H1 (cell line): ENCODE measurements at regions not wholly inside any gene's neighbourhood (a gene's known extent, or its start where the extent isn't known, plus 50 kb on each side); places are given as distances from the start of the nearest gene placed in this dataset.

Experiments
- CTCF ChIA-PET: fragments of 300-600 bp; sonication (Branson Sonifier 250); formaldehyde crosslinking; loops from one replicate; lab custom pipeline; 2021; ENCODE audit not compliant: partially characterized antibody; lab: Charles Lee
- POLR2A ChIA-PET: fragments of 300-600 bp; sonication (Branson Sonifier 250); formaldehyde crosslinking; loops from one replicate; lab custom pipeline; 2021; ENCODE audit warnings: inconsistent platforms; ENCODE audit not compliant: partially characterized antibody; lab: Charles Lee
- DNase-seq, 2 experiments: peaks; one replicate each; pipeline versions ENCODE4 v3.0.0 to v3.0.0-alpha.2; 2010 to 2022; ENCODE audit warnings: low spot score in 2 of 2, low read depth in 1 of 2, mixed read lengths in 1 of 2
- FAIRE-seq: peaks from 2 replicates; lab custom pipeline; 2011; peaks lifted over from hg19 to GRCh38; lab: Jason Lieb, UNC
- H2AFZ ChIP-seq: 2 replicates; pipeline ENCODE4 v1.8.1; 2012; ENCODE audit warnings: low read length, inconsistent platforms
- H2AK5ac ChIP-seq: 2 replicates; pipeline ENCODE4 v1.6.1; 2013; ENCODE audit warnings: low read depth, low read length
- H2BK120ac ChIP-seq: replicated peaks from 2 replicates; pipeline ENCODE3; 2013; ENCODE audit warnings: low read depth, low read length, inconsistent platforms
- H2BK12ac ChIP-seq: 2 replicates; pipeline ENCODE4 v1.6.1; 2013; ENCODE audit warnings: low read depth, low read length
- H2BK15ac ChIP-seq: 2 replicates; pipeline ENCODE4 v1.6.1; 2013; ENCODE audit warnings: low read length
- H2BK20ac ChIP-seq: 2 replicates; pipeline ENCODE4 v1.6.1; 2013; ENCODE audit warnings: low read length
- H2BK5ac ChIP-seq: 2 replicates; pipeline ENCODE4 v1.6.1; 2013; ENCODE audit warnings: low read depth, low read length
- H3K14ac ChIP-seq: 2 replicates; pipeline ENCODE4 v1.6.1; 2013; ENCODE audit warnings: inconsistent platforms; ENCODE audit not compliant: insufficient read length
- H3K18ac ChIP-seq: 2 replicates; pipeline ENCODE4 v1.6.1; 2013; ENCODE audit warnings: low read length; ENCODE audit errors: extremely low read depth
- H3K23ac ChIP-seq: 2 replicates; pipeline ENCODE4 v1.6.1; 2013; ENCODE audit warnings: inconsistent platforms; ENCODE audit not compliant: insufficient read length
- H3K23me2 ChIP-seq: 2 replicates; pipeline ENCODE4 v1.6.1; 2013; ENCODE audit warnings: low read depth, low read length
- H3K27ac ChIP-seq: 2 replicates; pipeline ENCODE4 v1.6.1; 2011; ENCODE audit warnings: low read depth, low read length, inconsistent platforms
- H3K27me3 ChIP-seq, 4 experiments: replicated peaks in 1 of 4; 1 replicate in 1 of 4; 2 replicates in 3 of 4; pipeline versions ENCODE4 v1.6.1 to v1.8.1; 2011 to 2013; ENCODE audit warnings: low read length in 3 of 4, mild to moderate bottlenecking in 3 of 4, inconsistent platforms in 2 of 4, mixed read lengths in 2 of 4, moderate library complexity in 1 of 4; ENCODE audit not compliant: control insufficient read depth in 3 of 4, insufficient read depth in 3 of 4; ENCODE audit errors: extremely low read depth in 1 of 4
- H3K36me3 ChIP-seq, 4 experiments: 2 replicates each; pipeline versions ENCODE4 v1.6.1 to v1.8.1; 2011 to 2013; ENCODE audit warnings: mild to moderate bottlenecking in 4 of 4, low read length in 3 of 4, moderate library complexity in 2 of 4, control low read depth in 1 of 4, inconsistent platforms in 1 of 4; ENCODE audit not compliant: insufficient read depth in 4 of 4, control insufficient read depth in 2 of 4
- H3K4ac ChIP-seq: replicated peaks from 2 replicates; pipeline ENCODE3; 2013; ENCODE audit warnings: low read length, low read depth, mixed read lengths, inconsistent platforms; ENCODE audit not compliant: insufficient read length
- H3K4me1 ChIP-seq, 4 experiments: replicated peaks in 1 of 4; 1 replicate in 1 of 4; 2 replicates in 3 of 4; pipeline versions ENCODE4 v1.6.1 to v1.8.1; 2011 to 2013; ENCODE audit warnings: low read length in 3 of 4, inconsistent platforms in 2 of 4, mixed read lengths in 1 of 4; ENCODE audit not compliant: insufficient read depth in 4 of 4, control insufficient read depth in 3 of 4
- H3K4me2 ChIP-seq, 2 experiments: 2 replicates each; pipeline versions ENCODE4 v1.6.1 to v1.8.1; 2011 to 2013; ENCODE audit warnings: low read depth in 2 of 2, low read length in 2 of 2, control low read depth in 1 of 2, inconsistent platforms in 1 of 2, mild to moderate bottlenecking in 1 of 2; ENCODE audit not compliant: insufficient read depth in 1 of 2
- H3K4me3 ChIP-seq, 4 experiments: fragments of 200-600, 300-600 bp in 1 of 4; sonication (generic), shearing (Covaris generic), sonication (Bioruptor Twin) in 1 of 4; 2 replicates each; pipeline versions ENCODE4 v1.5.1 to v1.8.1; 2011 to 2016; ENCODE audit warnings: low read length in 4 of 4, low read depth in 3 of 4, control low read depth in 2 of 4, inconsistent platforms in 2 of 4, mild to moderate bottlenecking in 2 of 4, mixed read lengths in 1 of 4, moderate library complexity in 1 of 4; ENCODE audit not compliant: insufficient read depth in 2 of 4; ENCODE audit errors: extremely low read depth in 1 of 4
- H3K56ac ChIP-seq: replicated peaks from 2 replicates; pipeline ENCODE3; 2013; ENCODE audit warnings: low read depth, mild to moderate bottlenecking, mixed read lengths, low read length, inconsistent platforms; ENCODE audit not compliant: insufficient read length
- H3K79me1 ChIP-seq: 2 replicates; pipeline ENCODE4 v1.6.1; 2013; ENCODE audit warnings: low read depth, low read length, control low read depth
- H3K79me2 ChIP-seq, 2 experiments: 2 replicates each; pipeline versions ENCODE4 v1.6.1 to v1.8.1; 2012 to 2013; ENCODE audit warnings: low read length in 2 of 2, mild to moderate bottlenecking in 2 of 2, inconsistent platforms in 1 of 2; ENCODE audit not compliant: insufficient read depth in 2 of 2, control insufficient read depth in 1 of 2
- H3K9ac ChIP-seq, 4 experiments: replicated peaks in 1 of 4; 1 replicate in 1 of 4; 2 replicates in 3 of 4; pipeline versions ENCODE4 v1.6.1 to v1.8.1; 2011 to 2013; ENCODE audit warnings: low read depth in 3 of 4, low read length in 3 of 4, control low read depth in 2 of 4, mild to moderate bottlenecking in 2 of 4, moderate library complexity in 2 of 4, inconsistent platforms in 1 of 4; ENCODE audit errors: extremely low read depth in 1 of 4
- H3K9me3 ChIP-seq, 2 experiments: 2 replicates each; pipeline versions ENCODE4 v1.6.1 to v1.8.1; 2012 to 2013; ENCODE audit warnings: mild to moderate bottlenecking in 2 of 2, moderate library complexity in 2 of 2, control low read depth in 1 of 2, inconsistent platforms in 1 of 2, low read depth in 1 of 2, low read length in 1 of 2, mixed read lengths in 1 of 2; ENCODE audit not compliant: insufficient read depth in 2 of 2
- H4K20me1 ChIP-seq, 2 experiments: replicated peaks in 1 of 2; 2 replicates each; pipeline versions ENCODE3 to v1.8.1; 2011 to 2013; ENCODE audit warnings: inconsistent platforms in 2 of 2, low read length in 2 of 2, mild to moderate bottlenecking in 1 of 2; ENCODE audit not compliant: insufficient read depth in 2 of 2, control insufficient read depth in 1 of 2
- H4K5ac ChIP-seq: 2 replicates; pipeline ENCODE4 v1.6.1; 2013; ENCODE audit warnings: low read length, low read depth, mixed read lengths, inconsistent platforms; ENCODE audit not compliant: insufficient read length
- H4K8ac ChIP-seq: 2 replicates; pipeline ENCODE4 v1.8.0; 2013; ENCODE audit warnings: mild to moderate bottlenecking, moderate library complexity, low read length, inconsistent platforms; ENCODE audit not compliant: insufficient read depth; ENCODE audit errors: extremely low read depth
- H4K91ac ChIP-seq: replicated peaks from 2 replicates; pipeline ENCODE3; 2013; ENCODE audit warnings: low read length, mixed read lengths, inconsistent platforms; ENCODE audit not compliant: insufficient read length
- EP300 ChIP-seq, 2 experiments: IDR thresholded peaks; 1 replicate in 1 of 2; 2 replicates in 1 of 2; pipeline ENCODE4 v1.6.1; 2011 to 2012; ENCODE audit warnings: low read depth in 2 of 2, low read length in 2 of 2, mild to moderate bottlenecking in 2 of 2, borderline replicate concordance in 1 of 2, inconsistent platforms in 1 of 2, moderate library complexity in 1 of 2
- EZH2 ChIP-seq: fragments of 200-600 bp; sonication (generic); IDR thresholded peaks from 2 replicates; pipeline ENCODE4 v1.7.1; 2012; ENCODE audit warnings: low read depth, mild to moderate bottlenecking, moderate library complexity, low read length, inconsistent platforms; ENCODE audit not compliant: severe bottlenecking
- WGBS, 2 experiments: shearing (Covaris generic) in 1 of 2; methylation state at CpG; one replicate each; pipeline versions ENCODE4 v1.1.6 to v1.1.7; 2013 to 2015; ENCODE audit warnings: low lambda C conversion rate in 2 of 2, mixed read lengths in 2 of 2, inconsistent platforms in 1 of 2, low coverage in 1 of 2, missing lambda C conversion rate in 1 of 2; ENCODE audit not compliant: insufficient replicate concordance in 2 of 2, insufficient coverage in 1 of 2, insufficient read length in 1 of 2; ENCODE audit errors: extremely low coverage in 1 of 2, missing lambda C conversion rate in 1 of 2; 5-methylcytosine and 5-hydroxymethylcytosine counted together
- TF ChIP-seq, protein P1 (sequence below), 3 experiments: IDR thresholded peaks; 1 replicate in 2 of 3; 2 replicates in 1 of 3; pipeline versions ENCODE4 v1.5.1 to v1.6.1; 2011; ENCODE audit warnings: low read length in 3 of 3, mild to moderate bottlenecking in 3 of 3, inconsistent platforms in 2 of 3, low read depth in 1 of 3, moderate library complexity in 1 of 3; ENCODE audit not compliant: insufficient read depth in 1 of 3; ENCODE audit errors: control extremely low read depth in 1 of 3

DNA sequence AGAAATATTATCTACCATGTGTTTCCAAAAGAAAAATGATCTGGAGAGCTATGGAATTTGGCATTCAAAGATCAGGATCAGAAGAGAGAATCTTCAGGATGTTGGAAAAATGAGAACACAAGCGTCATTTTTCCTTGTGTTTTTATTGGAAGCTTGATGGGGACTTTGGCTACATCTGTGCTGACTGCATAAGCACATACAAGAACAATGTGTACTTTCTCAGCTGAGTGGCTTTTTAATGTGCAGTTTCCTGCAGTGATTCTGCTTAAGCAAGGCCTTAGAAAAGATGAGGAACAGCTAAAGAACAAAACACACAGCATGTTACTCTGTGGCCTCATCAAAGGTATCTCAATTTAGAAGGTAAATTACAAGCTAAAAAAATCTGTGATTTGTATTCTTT lies 1039.9 kb downstream of the GLUD2 start:
- Histone ChIP-seq H4K8ac (no peak overlapping the region), H3K18ac (no peak overlapping the region), H2BK5ac (no peak overlapping the region), H3K14ac (no peak overlapping the region), H3K9me3 (no peaks in the 10 kb centered on the region), H3K9ac (no peak overlapping the region), H3K4me2 (no peak overlapping the region), H3K27ac (no peak overlapping the region), H3K79me2 (no peaks in the 10 kb centered on the region), H3K23ac (no peak overlapping the region), H4K91ac (no peak overlapping the region), H3K4me1 (no peaks in the 10 kb centered on the region), H2BK15ac (no peak overlapping the region), H2BK120ac (no peak overlapping the region), H3K79me1 (no peaks in the 10 kb centered on the region), H3K23me2 (no peaks in the 10 kb centered on the region), H2BK20ac (no peak overlapping the region), H3K56ac (no peak overlapping the region), H3K27me3 (no peaks in the 10 kb centered on the region), H2AFZ (no peak overlapping the region), H3K4ac (no peak overlapping the region), H3K36me3 (no peaks in the 10 kb centered on the region), H2AK5ac (no peak overlapping the region), H4K5ac (no peak overlapping the region), H3K4me3 (no peak overlapping the region), H2BK12ac (no peak overlapping the region), H4K20me1 (no peaks in the 10 kb centered on the region)
- ChIA-PET POLR2A (no interaction called here), CTCF (no interaction called here)
- 0% methylated on average over 1 of the region's 1 CpG; no CpG with 5 or more reads in 1 of the 2 experiments for WGBS, 2 experiments
- DNase-seq (no peak), FAIRE-seq (no peak)
- no peak for TF ChIP-seq EZH2
- TF ChIP-seq, protein P1, sequence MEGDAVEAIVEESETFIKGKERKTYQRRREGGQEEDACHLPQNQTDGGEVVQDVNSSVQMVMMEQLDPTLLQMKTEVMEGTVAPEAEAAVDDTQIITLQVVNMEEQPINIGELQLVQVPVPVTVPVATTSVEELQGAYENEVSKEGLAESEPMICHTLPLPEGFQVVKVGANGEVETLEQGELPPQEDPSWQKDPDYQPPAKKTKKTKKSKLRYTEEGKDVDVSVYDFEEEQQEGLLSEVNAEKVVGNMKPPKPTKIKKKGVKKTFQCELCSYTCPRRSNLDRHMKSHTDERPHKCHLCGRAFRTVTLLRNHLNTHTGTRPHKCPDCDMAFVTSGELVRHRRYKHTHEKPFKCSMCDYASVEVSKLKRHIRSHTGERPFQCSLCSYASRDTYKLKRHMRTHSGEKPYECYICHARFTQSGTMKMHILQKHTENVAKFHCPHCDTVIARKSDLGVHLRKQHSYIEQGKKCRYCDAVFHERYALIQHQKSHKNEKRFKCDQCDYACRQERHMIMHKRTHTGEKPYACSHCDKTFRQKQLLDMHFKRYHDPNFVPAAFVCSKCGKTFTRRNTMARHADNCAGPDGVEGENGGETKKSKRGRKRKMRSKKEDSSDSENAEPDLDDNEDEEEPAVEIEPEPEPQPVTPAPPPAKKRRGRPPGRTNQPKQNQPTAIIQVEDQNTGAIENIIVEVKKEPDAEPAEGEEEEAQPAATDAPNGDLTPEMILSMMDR (IDR thresholded peaks at IDR 0.05; ENCODE audit: control extremely low read depth in 1 of 3, insufficient read depth in 1 of 3, low read depth in 1 of 3, low read length in 3 of 3): no peak
- no peak for TF ChIP-seq EP300 (IDR thresholded peaks at IDR 0.05; ENCODE audit: borderline replicate concordance in 1 of 2, low read depth in 2 of 2, low read length in 2 of 2)
